CD8-positive, alpha-beta memory T cell (primary cell): ENCODE measurements at regions not wholly inside any gene's neighbourhood (a gene's known extent, or its start where the extent isn't known, plus 50 kb on each side); places are given as distances from the start of the nearest gene placed in this dataset.

Experiments used
- CTCF ChIA-PET: fragments of 350-600 bp; sonication (Branson Sonifier 250); formaldehyde crosslinking; loops from one replicate; lab custom pipeline; 2021; ENCODE audit warnings: antibody characterized with exemption; lab: Charles Lee
- POLR2A ChIA-PET: fragments of 350-600 bp; sonication (Branson Sonifier 250); formaldehyde crosslinking; loops from one replicate; lab custom pipeline; 2021; ENCODE audit warnings: antibody characterized with exemption; lab: Charles Lee
- DNase-seq, 5 donors: peaks; one replicate each; pipeline versions ENCODE4 v3.0.0 to v3.0.0-alpha.2; 2020 to 2022; ENCODE audit warnings: mixed read lengths in 1 of 5
- H3K27ac ChIP-seq: one replicate; pipeline ENCODE4 v1.7.0; 2013; ENCODE audit warnings: low read depth, mild to moderate bottlenecking, low read length, moderate library complexity
- H3K27me3 ChIP-seq: 2 replicates; pipeline ENCODE4 v1.7.0; 2013; ENCODE audit warnings: low read length, mild to moderate bottlenecking; ENCODE audit not compliant: insufficient read depth, poor library complexity, severe bottlenecking
- H3K36me3 ChIP-seq: 2 replicates; pipeline ENCODE4 v1.7.0; 2013; ENCODE audit warnings: mild to moderate bottlenecking, low read length, moderate library complexity; ENCODE audit not compliant: insufficient read depth
- H3K4me1 ChIP-seq: 2 replicates; pipeline ENCODE4 v1.7.0; 2013; ENCODE audit warnings: mild to moderate bottlenecking, low read length, moderate library complexity; ENCODE audit not compliant: insufficient read depth
- H3K4me3 ChIP-seq: 2 replicates; pipeline ENCODE4 v1.7.0; 2013; ENCODE audit warnings: mild to moderate bottlenecking, low read length
- H3K9me3 ChIP-seq: 2 replicates; pipeline ENCODE4 v1.7.0; 2013; ENCODE audit warnings: mild to moderate bottlenecking, low read length
- H3K27ac Mint-ChIP-seq, 8 donors: one replicate each; pipeline ENCODE4 v1.8.0; 2020 to 2021; ENCODE audit warnings: mixed read lengths in 8 of 8, mild to moderate bottlenecking in 6 of 8, inconsistent platforms in 3 of 8, moderate library complexity in 3 of 8
- H3K27me3 Mint-ChIP-seq, 2 donors: one replicate each; pipeline ENCODE4 v1.8.0; 2020 to 2021; ENCODE audit warnings: mixed read lengths in 2 of 2, mild to moderate bottlenecking in 1 of 2, moderate library complexity in 1 of 2
- H3K36me3 Mint-ChIP-seq, 3 donors: one replicate each; pipeline ENCODE4 v1.8.0; 2020 to 2021; ENCODE audit warnings: mixed read lengths in 3 of 3, inconsistent platforms in 1 of 3, mild to moderate bottlenecking in 1 of 3
- H3K4me1 Mint-ChIP-seq, 3 donors: one replicate each; pipeline ENCODE4 v1.8.0; 2020 to 2021; ENCODE audit warnings: mixed read lengths in 3 of 3, inconsistent platforms in 1 of 3, mild to moderate bottlenecking in 1 of 3
- H3K4me3 Mint-ChIP-seq, 7 donors: one replicate each; pipeline ENCODE4 v1.8.0; 2020 to 2021; ENCODE audit warnings: mixed read lengths in 7 of 7, mild to moderate bottlenecking in 6 of 7, moderate library complexity in 4 of 7, inconsistent platforms in 2 of 7
- H3K9me3 Mint-ChIP-seq, 5 donors: one replicate each; pipeline ENCODE4 v1.8.0; 2020 to 2022; ENCODE audit warnings: mixed read lengths in 5 of 5, mild to moderate bottlenecking in 3 of 5, moderate library complexity in 2 of 5, inconsistent platforms in 1 of 5

DNA sequence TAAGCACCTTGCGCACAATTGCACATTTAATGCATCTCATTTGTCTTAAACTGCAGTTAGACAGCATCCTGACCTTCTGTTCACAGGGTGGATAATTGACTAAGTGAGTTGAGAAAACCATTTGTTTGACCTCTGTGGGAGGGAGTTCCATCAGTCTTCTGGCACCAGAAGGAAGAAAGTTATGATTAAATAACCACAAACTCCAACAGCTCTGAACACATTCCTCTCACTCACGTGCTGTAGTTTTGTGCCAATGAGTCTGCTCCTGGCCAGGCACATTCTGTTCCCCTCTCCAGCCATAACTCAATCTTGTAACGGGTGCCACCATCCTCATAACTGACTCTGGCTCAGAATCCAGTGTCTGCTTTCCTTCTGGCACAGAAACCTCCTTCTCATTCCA lies 817.2 kb downstream of the SLITRK1 start:
- POLR2A ChIA-PET = no interaction called here
- Histone ChIP-seq H3K4me3 (no peak overlapping the region), H3K36me3 (no peaks in the 10 kb centered on the region), H3K27ac (no peak overlapping the region), H3K9me3 (no peaks in the 10 kb centered on the region), H3K27me3 (no peaks in the 10 kb centered on the region), H3K4me1 (no peaks in the 10 kb centered on the region)
- H3K4me1 Mint-ChIP-seq = no peaks in the 10 kb centered on the region
- DNase-seq = no peak
- H3K4me3 Mint-ChIP-seq = no peak overlapping the region
- H3K36me3 Mint-ChIP-seq = no peaks in the 10 kb centered on the region
- peaks cover 0 to 36% (median 2%) of the 10 kb centered on the region in 5 donors for H3K9me3 Mint-ChIP-seq
- CTCF ChIA-PET = no interaction called here
- no peak overlapping the region for H3K27ac Mint-ChIP-seq
- H3K27me3 Mint-ChIP-seq = no peaks in the 10 kb centered on the region

DNA sequence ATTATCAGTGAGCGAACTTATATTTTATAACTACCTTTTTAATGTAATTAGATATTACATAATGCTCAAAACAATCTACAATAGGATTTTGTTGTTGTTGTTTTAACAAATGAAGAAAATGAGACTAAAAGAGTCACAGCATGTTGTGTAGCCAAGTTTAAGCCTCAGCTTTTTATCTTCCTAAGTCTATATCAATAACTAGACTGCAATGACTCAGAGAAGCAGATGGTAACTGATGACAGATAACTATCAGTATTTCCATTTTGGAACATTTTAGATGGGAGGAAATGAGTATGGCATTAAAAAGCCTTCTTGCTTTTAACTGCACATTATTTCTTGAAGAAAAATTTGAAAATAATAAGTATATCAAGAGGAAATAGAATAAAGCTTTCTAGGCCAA lies 825.2 kb downstream of the SLITRK1 start:
- Histone ChIP-seq H3K27ac (no peak overlapping the region), H3K27me3 (no peaks in the 10 kb centered on the region), H3K9me3 (no peaks in the 10 kb centered on the region), H3K4me1 (no peaks in the 10 kb centered on the region), H3K36me3 (no peaks in the 10 kb centered on the region), H3K4me3 (no peak overlapping the region)
- POLR2A ChIA-PET = no interaction called here
- Mint-ChIP-seq H3K27ac (no peak overlapping the region), H3K4me3 (no peak overlapping the region), H3K36me3 (no peaks in the 10 kb centered on the region), H3K9me3 (peaks cover 0 to 16% (median 0%) of the 10 kb centered on the region in 5 donors), H3K27me3 (no peaks in the 10 kb centered on the region), H3K4me1 (no peaks in the 10 kb centered on the region)
- CTCF ChIA-PET = no interaction called here
- DNase-seq = no peak

DNA sequence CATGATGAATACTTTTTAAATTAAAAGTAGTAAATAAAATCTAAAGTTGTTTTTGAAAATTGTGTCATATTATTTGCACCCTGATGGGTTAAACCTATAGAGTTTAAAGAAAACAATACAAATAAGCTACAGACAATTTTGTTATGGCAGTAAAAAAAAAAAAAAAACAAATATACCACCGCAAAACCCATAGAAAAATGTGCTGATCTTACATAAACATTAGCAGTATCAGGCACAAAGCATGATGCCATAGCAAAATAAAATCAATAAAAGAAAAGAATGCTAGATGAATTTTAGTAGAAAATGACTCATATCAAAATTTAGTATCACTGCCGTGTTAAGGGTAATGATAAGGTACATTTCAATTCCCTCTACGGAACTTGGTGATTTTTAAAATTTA lies 826.0 kb downstream of the SLITRK1 start:
- H3K4me3 ChIP-seq = no peak overlapping the region
- Mint-ChIP-seq H3K4me3 (no peak overlapping the region), H3K36me3 (no peaks in the 10 kb centered on the region), H3K9me3 (peaks cover 0 to 13% (median 0%) of the 10 kb centered on the region in 5 donors), H3K27ac (no peak overlapping the region), H3K27me3 (no peaks in the 10 kb centered on the region), H3K4me1 (no peaks in the 10 kb centered on the region)
- DNase-seq = no peak
- no peaks in the 10 kb centered on the region for H3K27me3 ChIP-seq
- H3K27ac ChIP-seq = no peak overlapping the region
- no peaks in the 10 kb centered on the region for H3K9me3 ChIP-seq
- H3K4me1 ChIP-seq = no peaks in the 10 kb centered on the region
- H3K36me3 ChIP-seq = no peaks in the 10 kb centered on the region
- ChIA-PET CTCF (no interaction called here), POLR2A (no interaction called here)

DNA sequence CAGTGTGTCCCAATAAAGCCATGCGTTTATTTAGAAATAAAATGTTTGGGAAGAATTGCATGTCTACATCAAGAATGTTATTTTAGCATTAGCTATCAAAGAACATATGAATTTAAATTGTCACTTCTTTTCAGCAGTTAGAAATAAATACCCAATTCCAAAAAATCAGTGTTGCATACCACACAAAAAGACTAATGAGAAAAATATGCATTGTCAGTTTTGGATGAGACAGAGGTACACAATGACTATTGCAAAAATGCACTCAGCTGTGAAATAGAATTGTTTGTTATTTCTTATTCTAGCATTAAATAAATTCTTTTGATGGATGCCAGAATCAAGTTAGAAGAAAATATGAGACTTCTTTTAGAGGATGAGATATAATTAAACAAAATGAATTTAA lies 833.9 kb downstream of the SLITRK1 start:
- Mint-ChIP-seq H3K27ac (no peak overlapping the region), H3K4me1 (no peaks in the 10 kb centered on the region), H3K36me3 (no peaks in the 10 kb centered on the region), H3K27me3 (no peaks in the 10 kb centered on the region), H3K9me3 (peaks cover 0 to 25% (median 4%) of the 10 kb centered on the region in 5 donors), H3K4me3 (no peak overlapping the region)
- ChIA-PET CTCF (no interaction called here), POLR2A (no interaction called here)
- H3K9me3 ChIP-seq = no peaks in the 10 kb centered on the region
- no peak overlapping the region for H3K27ac ChIP-seq
- H3K4me3 ChIP-seq = no peak overlapping the region
- H3K36me3 ChIP-seq = no peaks in the 10 kb centered on the region
- no peaks in the 10 kb centered on the region for H3K4me1 ChIP-seq
- DNase-seq = no peak
- no peaks in the 10 kb centered on the region for H3K27me3 ChIP-seq

DNA sequence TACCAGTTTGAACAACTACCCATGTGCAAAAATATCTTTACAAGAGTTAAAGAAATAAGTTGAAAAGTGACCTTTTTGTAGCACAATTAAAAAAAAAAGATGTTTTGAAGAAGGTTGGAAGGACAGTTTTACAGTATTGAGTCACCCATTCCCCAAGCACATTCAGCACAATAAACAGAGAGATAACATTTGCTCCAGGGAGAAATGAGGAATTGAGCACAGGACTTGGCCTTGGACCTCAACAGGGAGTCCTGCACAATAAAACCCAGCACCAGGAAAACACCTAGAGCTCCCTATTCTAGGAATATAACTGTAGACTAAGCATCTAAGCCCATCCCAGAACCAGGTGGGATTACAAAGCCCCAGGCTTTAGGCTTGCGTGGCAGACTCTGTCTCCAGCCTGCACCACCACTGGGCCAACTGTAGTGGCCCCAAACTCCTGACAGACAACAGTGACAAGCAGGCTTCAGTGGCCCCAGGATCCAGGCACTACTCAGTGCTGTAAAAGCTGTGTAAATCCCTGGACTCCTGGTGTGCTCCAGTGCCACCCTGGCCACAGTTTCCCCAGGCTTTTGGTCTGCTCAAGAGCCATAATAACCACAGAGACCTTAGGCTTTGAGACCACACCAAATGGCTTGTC lies 857.2 kb downstream of the SLITRK1 start:
- no peak overlapping the region for H3K4me3 Mint-ChIP-seq
- H3K36me3 Mint-ChIP-seq = no peaks in the 10 kb centered on the region

DNA sequence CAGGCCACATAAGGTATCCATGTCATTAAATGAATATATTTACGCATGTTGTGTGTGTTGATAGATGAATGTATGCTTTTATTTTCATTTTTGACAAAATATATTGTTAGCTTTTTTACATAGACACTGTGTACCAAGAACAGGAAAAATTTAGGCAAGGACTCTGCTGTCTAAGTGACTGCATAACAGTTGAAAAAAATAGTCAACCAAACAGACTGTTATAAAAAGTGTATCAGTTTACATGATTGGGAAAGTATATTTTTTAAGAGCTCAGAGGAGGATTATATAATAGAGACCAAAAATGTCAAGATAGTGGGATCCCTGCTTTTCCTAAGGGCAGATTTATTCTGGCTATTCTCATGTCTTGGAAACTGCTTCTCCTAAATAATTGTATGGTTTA lies 858.0 kb downstream of the SLITRK1 start:
- no peak overlapping the region for H3K4me3 ChIP-seq
- H3K27ac ChIP-seq = no peak overlapping the region
- Mint-ChIP-seq H3K27ac (no peak overlapping the region), H3K36me3 (no peaks in the 10 kb centered on the region), H3K27me3 (no peaks in the 10 kb centered on the region), H3K9me3 (peaks cover 2 to 49% (median 7%) of the 10 kb centered on the region in 5 donors), H3K4me1 (no peaks in the 10 kb centered on the region), H3K4me3 (no peak overlapping the region)
- CTCF ChIA-PET = no interaction called here
- H3K4me1 ChIP-seq = no peaks in the 10 kb centered on the region
- POLR2A ChIA-PET = no interaction called here
- no peaks in the 10 kb centered on the region for H3K9me3 ChIP-seq
- DNase-seq = no peak
- no peaks in the 10 kb centered on the region for H3K27me3 ChIP-seq
- H3K36me3 ChIP-seq = no peaks in the 10 kb centered on the region

More for the DNA sequence above, 857.2 kb downstream of the SLITRK1 start:
- no peak for DNase-seq
- no peaks in the 10 kb centered on the region for H3K27me3 ChIP-seq
- Mint-ChIP-seq H3K27ac (no peak overlapping the region), H3K4me1 (no peaks in the 10 kb centered on the region), H3K9me3 (peaks cover 2 to 45% (median 5%) of the 10 kb centered on the region in 5 donors), H3K27me3 (no peaks in the 10 kb centered on the region)
- H3K36me3 ChIP-seq = no peaks in the 10 kb centered on the region
- H3K9me3 ChIP-seq = no peaks in the 10 kb centered on the region
- H3K27ac ChIP-seq = no peak overlapping the region
- no peaks in the 10 kb centered on the region for H3K4me1 ChIP-seq
- ChIA-PET CTCF (no interaction called here), POLR2A (no interaction called here)
- H3K4me3 ChIP-seq = no peak overlapping the region

DNA sequence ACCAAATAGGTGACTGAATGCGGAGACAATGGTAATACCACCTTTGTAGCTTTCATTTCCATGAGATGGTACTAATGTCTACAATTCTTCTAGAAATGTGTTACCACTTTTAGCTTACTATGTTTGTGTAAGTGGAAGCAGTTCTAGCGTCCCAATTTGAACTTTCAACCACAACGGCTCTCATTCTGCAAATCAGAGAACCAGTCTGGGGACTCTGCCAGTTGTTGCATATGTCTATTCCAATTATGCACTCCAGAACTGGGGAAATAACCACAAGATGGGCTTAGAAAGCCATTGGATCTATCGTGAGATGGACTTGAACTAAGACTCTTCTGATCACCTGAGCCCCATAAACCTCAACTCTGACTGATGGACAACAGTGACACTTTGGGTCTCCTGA lies 862.3 kb downstream of the SLITRK1 start:
- Histone ChIP-seq H3K4me3 (no peak overlapping the region), H3K4me1 (no peaks in the 10 kb centered on the region), H3K9me3 (no peaks in the 10 kb centered on the region), H3K27me3 (no peaks in the 10 kb centered on the region), H3K36me3 (no peaks in the 10 kb centered on the region), H3K27ac (no peak overlapping the region)
- CTCF ChIA-PET = no interaction called here
- no peak overlapping the region for H3K27ac Mint-ChIP-seq
- H3K27me3 Mint-ChIP-seq = no peaks in the 10 kb centered on the region
- DNase-seq = no peak
- POLR2A ChIA-PET = no interaction called here
- no peak overlapping the region for H3K4me3 Mint-ChIP-seq
- H3K4me1 Mint-ChIP-seq = no peaks in the 10 kb centered on the region
- H3K36me3 Mint-ChIP-seq = no peaks in the 10 kb centered on the region
- H3K9me3 Mint-ChIP-seq = peaks cover 0 to 19% (median 2%) of the 10 kb centered on the region in 5 donors

DNA sequence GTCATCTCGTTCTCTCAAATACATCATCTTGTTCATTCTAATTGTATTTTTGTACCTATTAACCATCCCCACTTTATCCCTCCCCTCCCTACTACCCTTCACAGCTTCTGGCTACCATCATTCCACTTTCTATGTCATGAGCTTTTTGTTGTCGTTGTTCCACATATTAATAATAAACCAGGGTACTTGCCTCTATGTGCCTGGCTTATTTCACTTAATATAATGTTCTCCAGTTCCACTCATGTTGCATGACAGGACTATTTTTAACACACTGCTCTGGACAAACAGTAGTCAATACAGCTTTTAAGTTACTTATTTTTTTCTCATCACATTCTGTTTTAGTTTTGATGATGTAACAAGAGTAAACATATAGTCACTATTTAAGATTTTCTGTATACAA lies 872.3 kb downstream of the SLITRK1 start:
- no peaks in the 10 kb centered on the region for H3K27me3 Mint-ChIP-seq
- H3K27ac ChIP-seq = no peak overlapping the region
- ChIA-PET POLR2A (no interaction called here), CTCF (no interaction called here)
- H3K4me3 Mint-ChIP-seq = no peak overlapping the region
- H3K36me3 Mint-ChIP-seq = no peaks in the 10 kb centered on the region
- H3K27ac Mint-ChIP-seq = no peak overlapping the region
- no peaks in the 10 kb centered on the region for H3K4me1 ChIP-seq
- no peak for DNase-seq
- no peaks in the 10 kb centered on the region for H3K36me3 ChIP-seq
- H3K9me3 ChIP-seq = no peaks in the 10 kb centered on the region
- no peaks in the 10 kb centered on the region for H3K27me3 ChIP-seq
- H3K4me3 ChIP-seq = no peak overlapping the region
- H3K4me1 Mint-ChIP-seq = no peaks in the 10 kb centered on the region
- peaks cover 0 to 8% (median 2%) of the 10 kb centered on the region in 5 donors for H3K9me3 Mint-ChIP-seq
